ENCODE measurements at regions not wholly inside any gene's neighbourhood (a gene's known extent, or its start where the extent isn't known, plus 50 kb on each side); places are given as distances from the start of the nearest gene placed in this dataset.

DNA sequence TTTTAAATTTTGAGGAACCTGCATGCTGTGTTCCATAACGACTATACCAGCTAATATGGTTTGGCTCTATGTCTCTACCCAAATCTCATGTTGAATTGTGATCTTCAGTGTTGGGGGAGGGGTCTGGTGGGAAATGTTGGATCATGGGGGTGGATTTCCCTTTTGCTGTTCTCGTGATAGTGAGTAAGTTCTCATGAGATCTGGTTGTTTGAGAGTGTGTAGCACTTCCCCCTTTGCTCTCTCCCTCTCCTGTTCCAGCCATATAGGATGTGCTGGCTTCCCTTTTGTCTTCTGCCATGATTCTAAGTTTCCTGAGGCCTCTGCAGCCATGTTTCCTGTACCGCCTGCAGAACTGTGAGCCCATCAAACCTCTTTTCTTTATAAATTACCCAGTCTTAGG, 61.8 kb upstream of the NEDD9 start:
- H3K27ac ChIP-seq = peak overlapping the region in 1 of 8 donors; percentile 2
- H3K27me3 ChIP-seq (replicated peaks in 1 of 7) = no peaks in the 10 kb centered on the region
- no peak for DNase-seq
- H3K36me3 ChIP-seq = peaks cover 0 to 80% (median 13%) of the 10 kb centered on the region in 6 donors
- TF ChIP-seq, protein P1, sequence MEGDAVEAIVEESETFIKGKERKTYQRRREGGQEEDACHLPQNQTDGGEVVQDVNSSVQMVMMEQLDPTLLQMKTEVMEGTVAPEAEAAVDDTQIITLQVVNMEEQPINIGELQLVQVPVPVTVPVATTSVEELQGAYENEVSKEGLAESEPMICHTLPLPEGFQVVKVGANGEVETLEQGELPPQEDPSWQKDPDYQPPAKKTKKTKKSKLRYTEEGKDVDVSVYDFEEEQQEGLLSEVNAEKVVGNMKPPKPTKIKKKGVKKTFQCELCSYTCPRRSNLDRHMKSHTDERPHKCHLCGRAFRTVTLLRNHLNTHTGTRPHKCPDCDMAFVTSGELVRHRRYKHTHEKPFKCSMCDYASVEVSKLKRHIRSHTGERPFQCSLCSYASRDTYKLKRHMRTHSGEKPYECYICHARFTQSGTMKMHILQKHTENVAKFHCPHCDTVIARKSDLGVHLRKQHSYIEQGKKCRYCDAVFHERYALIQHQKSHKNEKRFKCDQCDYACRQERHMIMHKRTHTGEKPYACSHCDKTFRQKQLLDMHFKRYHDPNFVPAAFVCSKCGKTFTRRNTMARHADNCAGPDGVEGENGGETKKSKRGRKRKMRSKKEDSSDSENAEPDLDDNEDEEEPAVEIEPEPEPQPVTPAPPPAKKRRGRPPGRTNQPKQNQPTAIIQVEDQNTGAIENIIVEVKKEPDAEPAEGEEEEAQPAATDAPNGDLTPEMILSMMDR (IDR thresholded peaks at IDR 0.05 in 8 of 11, conservative IDR thresholded peaks at IDR 0.05 in 3 of 11) = no peak
- TF ChIP-seq POLR2A (IDR thresholded peaks at IDR 0.05) (no peak), POLR2AphosphoS5 (IDR thresholded peaks at IDR 0.05) (no peak)
- H3K4me1 ChIP-seq = peaks cover 0 to 13% (median 2%) of the 10 kb centered on the region in 6 donors
- WGBS, 5 donors = 56 to 81% (median 69%) methylated on average over 3 of the region's 3 CpGs
- intact Hi-C loops (cut with DNase I; ENCODE audit: low total_unique reads) = no loop called here
- H3K4me3 ChIP-seq = no peak overlapping the region
- H3K9me3 ChIP-seq = peaks cover 0 to 9% (median 0%) of the 10 kb centered on the region in 8 donors

DNA sequence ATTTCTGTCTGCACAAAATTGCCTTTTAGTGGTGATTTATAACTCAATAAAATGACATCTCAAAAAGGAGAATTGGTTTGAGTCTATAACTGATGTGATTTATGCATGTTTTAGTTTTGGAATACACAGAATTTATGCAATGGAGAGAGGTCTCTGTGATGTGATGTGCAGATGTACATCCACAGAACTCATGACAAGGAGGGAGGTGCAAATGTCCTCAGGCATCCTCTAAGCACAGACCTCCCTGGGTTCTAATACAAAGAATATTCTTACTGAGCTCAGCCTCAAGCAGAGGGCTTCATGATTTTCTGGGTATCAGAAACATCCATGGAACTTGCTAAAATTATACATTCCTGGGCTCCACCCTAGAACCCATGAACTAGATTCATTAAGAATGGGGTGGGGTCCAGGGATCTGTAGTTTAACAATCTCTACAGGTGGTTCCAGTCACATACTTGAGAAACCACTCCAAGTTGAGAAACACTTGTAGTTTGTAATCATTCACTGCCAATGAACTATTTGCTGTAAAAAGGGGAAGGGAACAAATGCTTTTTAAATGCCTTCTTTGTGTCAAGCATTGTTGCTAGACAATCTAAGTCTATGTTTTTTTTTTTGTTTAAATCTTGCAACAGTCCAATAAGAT, 60.2 kb upstream of the NEDD9 start:
- Histone ChIP-seq H3K27me3 (replicated peaks in 1 of 7) (no peaks in the 10 kb centered on the region), H3K4me1 (peaks cover 0 to 7% (median 2%) of the 10 kb centered on the region in 6 donors), H3K9me3 (peaks cover 0 to 9% (median 0%) of the 10 kb centered on the region in 8 donors), H3K27ac (no peak overlapping the region), H3K36me3 (peaks cover 0 to 78% (median 13%) of the 10 kb centered on the region in 6 donors), H3K4me3 (no peak overlapping the region)
- intact Hi-C loops (cut with DNase I; ENCODE audit: low total_unique reads) = no loop called here
- DNase-seq = no peak
- TF ChIP-seq POLR2A (IDR thresholded peaks at IDR 0.05) = no peak
- TF ChIP-seq, protein P1 (IDR thresholded peaks at IDR 0.05 in 8 of 11, conservative IDR thresholded peaks at IDR 0.05 in 3 of 11) = no peak
- no peak for TF ChIP-seq POLR2AphosphoS5 (IDR thresholded peaks at IDR 0.05)

DNA sequence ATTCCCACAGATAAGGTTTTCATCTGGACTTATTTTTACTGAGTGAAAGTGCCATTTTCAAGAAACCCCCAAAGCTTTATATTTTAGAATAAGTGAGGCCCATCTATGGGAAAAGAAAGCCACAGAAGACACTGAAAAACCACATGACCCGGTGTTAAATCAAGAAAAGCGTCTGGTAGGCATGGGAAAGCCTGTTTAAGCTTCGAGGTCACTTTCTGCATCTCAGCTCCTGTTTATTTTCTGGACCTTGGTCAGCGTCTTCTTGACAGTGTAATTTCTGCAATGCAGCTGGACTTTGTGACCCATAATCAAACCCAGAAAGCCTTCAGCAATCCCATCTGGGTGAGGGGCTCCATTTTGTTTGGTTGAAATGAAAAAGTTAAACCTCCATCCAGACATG, 59.6 kb upstream of the NEDD9 start:
- WGBS, 5 donors = 55 to 77% (median 72%) methylated on average over 4 of the region's 4 CpGs
- peaks cover 0 to 10% (median 1%) of the 10 kb centered on the region in 8 donors for H3K9me3 ChIP-seq
- H3K4me1 ChIP-seq = peaks cover 0 to 7% (median 2%) of the 10 kb centered on the region in 6 donors
- H3K36me3 ChIP-seq = peaks cover 0 to 77% (median 10%) of the 10 kb centered on the region in 6 donors
- no peak overlapping the region for H3K4me3 ChIP-seq
- TF ChIP-seq POLR2A (IDR thresholded peaks at IDR 0.05) = no peak
- intact Hi-C loops (cut with DNase I; ENCODE audit: low total_unique reads) = no loop called here
- H3K27ac ChIP-seq = no peak overlapping the region
- H3K27me3 ChIP-seq (replicated peaks in 1 of 7) = no peaks in the 10 kb centered on the region
- DNase-seq = no peak

DNA sequence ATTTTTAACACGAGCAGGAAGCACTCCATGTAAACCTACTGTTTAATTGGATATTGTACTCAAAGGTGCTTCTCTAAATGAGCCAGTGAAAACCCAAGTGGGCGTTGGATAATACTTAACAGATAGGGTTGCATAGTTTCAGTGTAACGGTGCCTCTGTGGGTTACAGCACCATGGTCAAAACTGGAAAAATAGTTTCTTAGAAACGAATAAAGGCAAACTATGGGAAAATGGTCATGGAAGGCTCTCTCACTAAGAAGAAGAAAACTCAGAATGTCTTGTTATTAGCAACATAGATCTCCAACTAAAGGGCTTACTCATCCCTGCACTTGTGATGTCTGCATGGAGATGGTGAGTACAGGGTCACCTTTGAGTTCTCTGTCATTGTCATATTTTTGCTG, 59.1 kb upstream of the NEDD9 start:
- Histone ChIP-seq H3K27me3 (replicated peaks in 1 of 7) (no peaks in the 10 kb centered on the region), H3K4me1 (peaks cover 0 to 7% (median 2%) of the 10 kb centered on the region in 6 donors), H3K9me3 (peaks cover 0 to 15% (median 6%) of the 10 kb centered on the region in 8 donors), H3K4me3 (no peak overlapping the region), H3K27ac (no peak overlapping the region), H3K36me3 (peaks cover 0 to 77% (median 8%) of the 10 kb centered on the region in 6 donors)
- DNase-seq = no peak
- intact Hi-C loops (cut with DNase I; ENCODE audit: low total_unique reads) = no loop called here
- 80 to 89% (median 86%) methylated on average over 4 of the region's 4 CpGs for WGBS, 5 donors
- TF ChIP-seq POLR2AphosphoS5 (IDR thresholded peaks at IDR 0.05) = no peak
- TF ChIP-seq, protein P1 (IDR thresholded peaks at IDR 0.05 in 8 of 11, conservative IDR thresholded peaks at IDR 0.05 in 3 of 11) = no peak
- TF ChIP-seq POLR2A (IDR thresholded peaks at IDR 0.05) = no peak
